WTC11 (cell line): ENCODE measurements at regions not wholly inside any gene's neighbourhood (a gene's known extent, or its start where the extent isn't known, plus 50 kb on each side); places are given as distances from the start of the nearest gene placed in this dataset.

Experiments
- ATAC-seq: fragments of 200-7000 bp; cut with Tn5 transposase; 2 replicates; pipeline ENCODE4 v1.10.0; 2021; ENCODE audit warnings: mild to moderate bottlenecking, moderate library complexity
- CTCF ChIA-PET: fragments of 300-600 bp; sonication (Branson Sonifier 250); formaldehyde crosslinking; loops from one replicate; lab custom pipeline; 2021; ENCODE audit warnings: antibody characterized with exemption; lab: Charles Lee
- POLR2A ChIA-PET: fragments of 350-600 bp; sonication (Branson Sonifier 250); formaldehyde crosslinking; loops from one replicate; lab custom pipeline; 2021; ENCODE audit warnings: antibody characterized with exemption; lab: Charles Lee
- DNase-seq: peaks from one replicate; pipeline ENCODE4 v3.0.0; 2021; ENCODE audit warnings: low spot score
- H3K27ac Mint-ChIP-seq: 2 replicates; pipeline ENCODE4 v1.8.0; 2021; ENCODE audit warnings: mixed read lengths
- H3K27me3 Mint-ChIP-seq: 2 replicates; pipeline ENCODE4 v1.8.0; 2021; ENCODE audit warnings: low read depth, mild to moderate bottlenecking, moderate library complexity, mixed read lengths
- H3K36me3 Mint-ChIP-seq: 2 replicates; pipeline ENCODE4 v1.8.0; 2021; ENCODE audit warnings: mixed read lengths
- H3K4me1 Mint-ChIP-seq: 2 replicates; pipeline ENCODE4 v1.8.0; 2022; ENCODE audit warnings: mixed read lengths
- H3K4me3 Mint-ChIP-seq: 2 replicates; pipeline ENCODE4 v1.8.0; 2021; ENCODE audit warnings: mild to moderate bottlenecking, moderate library complexity, mixed read lengths
- H3K9me3 Mint-ChIP-seq: 2 replicates; pipeline ENCODE4 v1.8.0; 2021; ENCODE audit warnings: mixed read lengths
- CBFB ChIP-seq: sonication (generic); formaldehyde crosslinking; IDR thresholded peaks from 2 replicates; pipeline ENCODE4 v1.8.1; 2022; ENCODE audit warnings: mild to moderate bottlenecking, low read depth, missing genetic modification reagents
- CDX4 ChIP-seq: fragments of 250-450 bp; sonication (Bioruptor Pico); IDR thresholded peaks from 2 replicates; pipeline ENCODE4 v1.9.0; 2021; ENCODE audit warnings: moderate library complexity, mild to moderate bottlenecking, inconsistent platforms, borderline replicate concordance
- CTCF ChIP-seq: fragments of 200-600 bp; IDR thresholded peaks from 2 replicates; pipeline ENCODE4 v1.8.0; 2022; ENCODE audit warnings: antibody characterized with exemption
- E2F1 ChIP-seq: sonication (generic); formaldehyde crosslinking; IDR thresholded peaks from 2 replicates; pipeline ENCODE4 v1.8.0; 2022; ENCODE audit warnings: mild to moderate bottlenecking, missing genetic modification reagents
- E2F5 ChIP-seq: sonication (generic); formaldehyde crosslinking; IDR thresholded peaks from 2 replicates; pipeline ENCODE4 v1.8.1; 2022; ENCODE audit warnings: mild to moderate bottlenecking, moderate library complexity, missing genetic modification reagents
- ERG ChIP-seq: fragments of 250-450 bp; sonication (Bioruptor Pico); IDR thresholded peaks from 2 replicates; pipeline ENCODE4 v1.8.0; 2021; ENCODE audit warnings: mild to moderate bottlenecking
- ESRRA ChIP-seq: sonication (generic); formaldehyde crosslinking; IDR thresholded peaks from 2 replicates; pipeline ENCODE4 v1.8.1; 2022; ENCODE audit warnings: mild to moderate bottlenecking, missing genetic modification reagents, borderline replicate concordance
- FOXJ3 ChIP-seq: sonication (generic); formaldehyde crosslinking; IDR thresholded peaks from 2 replicates; pipeline ENCODE4 v1.9.0; 2021; ENCODE audit warnings: missing genetic modification reagents, mild to moderate bottlenecking, borderline replicate concordance
- FOXK1 ChIP-seq: sonication (generic); formaldehyde crosslinking; IDR thresholded peaks from 2 replicates; pipeline ENCODE4 v1.8.0; 2022; ENCODE audit warnings: mild to moderate bottlenecking, moderate library complexity, missing genetic modification reagents
- GABPB1 ChIP-seq: sonication (generic); formaldehyde crosslinking; IDR thresholded peaks from 2 replicates; pipeline ENCODE4 v1.8.1; 2023; ENCODE audit warnings: mild to moderate bottlenecking, missing genetic modification reagents
- GRHL2 ChIP-seq: fragments of 250-450 bp; sonication (Bioruptor Pico); IDR thresholded peaks from 2 replicates; pipeline ENCODE4 v1.8.0; 2022; ENCODE audit warnings: mild to moderate bottlenecking, moderate library complexity; ENCODE audit not compliant: insufficient replicate concordance, severe bottlenecking
- GTF2I ChIP-seq: fragments of 250-450 bp; sonication (Bioruptor Pico); conservative IDR thresholded peaks from 2 replicates; pipeline ENCODE4 v1.4.0; 2021; ENCODE audit warnings: mild to moderate bottlenecking
- HMGA2 ChIP-seq: fragments of 250-450 bp; sonication (Bioruptor Pico); IDR thresholded peaks from 2 replicates; pipeline ENCODE4 v1.4.0; 2021; ENCODE audit warnings: mild to moderate bottlenecking, moderate library complexity
- JUN ChIP-seq: sonication (generic); formaldehyde crosslinking; IDR thresholded peaks from 2 replicates; pipeline ENCODE4 v1.8.0; 2023; ENCODE audit warnings: mild to moderate bottlenecking, missing genetic modification reagents
- KAT7 ChIP-seq: sonication (generic); formaldehyde crosslinking; IDR thresholded peaks from 2 replicates; pipeline ENCODE4 v1.8.1; 2023; ENCODE audit warnings: missing genetic modification reagents, mild to moderate bottlenecking, borderline replicate concordance
- NR3C1 ChIP-seq: sonication (generic); formaldehyde crosslinking; conservative IDR thresholded peaks from 2 replicates; pipeline ENCODE4 v1.8.1; 2023; ENCODE audit warnings: low read depth, mild to moderate bottlenecking, missing genetic modification reagents
- OVOL2 ChIP-seq: fragments of 250-450 bp; sonication (Bioruptor Pico); IDR thresholded peaks from 2 replicates; pipeline ENCODE4 v1.9.0; 2021; ENCODE audit warnings: mild to moderate bottlenecking, borderline replicate concordance
- RELA ChIP-seq: sonication (generic); formaldehyde crosslinking; IDR thresholded peaks from 2 replicates; pipeline ENCODE4 v1.8.1; 2022; ENCODE audit warnings: missing genetic modification reagents, mild to moderate bottlenecking, borderline replicate concordance
- RORB ChIP-seq: fragments of 250-450 bp; sonication (Bioruptor Pico); IDR thresholded peaks from 2 replicates; pipeline ENCODE4 v1.9.0; 2021; ENCODE audit warnings: mild to moderate bottlenecking
- SOX15 ChIP-seq: fragments of 250-450 bp; sonication (Bioruptor Pico); IDR thresholded peaks from 2 replicates; pipeline ENCODE4 v1.9.0; 2021; ENCODE audit warnings: mild to moderate bottlenecking
- TEAD4 ChIP-seq: sonication (generic); formaldehyde crosslinking; IDR thresholded peaks from 2 replicates; pipeline ENCODE4 v1.8.0; 2022; ENCODE audit warnings: mild to moderate bottlenecking, missing genetic modification reagents
- TP53 ChIP-seq: sonication (generic); formaldehyde crosslinking; IDR thresholded peaks from 2 replicates; pipeline ENCODE4 v1.8.1; 2023; ENCODE audit warnings: mild to moderate bottlenecking, missing genetic modification reagents
- USF1 ChIP-seq: sonication (generic); formaldehyde crosslinking; IDR thresholded peaks from 2 replicates; pipeline ENCODE4 v1.8.0; 2022; ENCODE audit warnings: mild to moderate bottlenecking, missing genetic modification reagents
- ZNF423 ChIP-seq: fragments of 250-450 bp; sonication (Bioruptor Pico); IDR thresholded peaks from 2 replicates; pipeline ENCODE4 v2.1.2; 2022; ENCODE audit warnings: mild to moderate bottlenecking, moderate library complexity
- ZNF532 ChIP-seq: fragments of 250-450 bp; sonication (Bioruptor Pico); IDR thresholded peaks from 2 replicates; pipeline ENCODE4 v1.9.0; 2021; ENCODE audit warnings: mild to moderate bottlenecking, borderline replicate concordance

- TF ChIP-seq RELA (CRISPR knock-in tag): no peak
- no peak for TF ChIP-seq FOXJ3 (CRISPR knock-in tag)
- TF ChIP-seq TEAD4: no peak
- TF ChIP-seq ESRRA (CRISPR knock-in tag): no peak
- TF ChIP-seq ZNF532 (CRISPR knock-in tag): no peak
- TF ChIP-seq CTCF: no peak
- TF ChIP-seq OVOL2 (CRISPR knock-in tag): no peak
- TF ChIP-seq HMGA2 (CRISPR knock-in tag): no peak
- TF ChIP-seq GTF2I (CRISPR knock-in tag): no peak
- TF ChIP-seq CDX4 (CRISPR knock-in tag): no peak
Measured at GRCh38 chr4:62849696-62850095, 1559.6 kb downstream of the TECRL start (continued).

- no peak for DNase-seq
- Mint-ChIP-seq H3K4me1 (no peaks in the 10 kb centered on the region), H3K4me3 (no peak overlapping the region), H3K9me3 (peaks cover 29% of the 10 kb centered on the region), H3K27ac (no peak overlapping the region), H3K27me3 (no peaks in the 10 kb centered on the region), H3K36me3 (peaks cover 2% of the 10 kb centered on the region; the same call in 1 of the 2 replicates)
- POLR2A ChIA-PET: no interaction called here
- no peak for TF ChIP-seq RORB (CRISPR knock-in tag)
- TF ChIP-seq FOXK1: no peak
- no peak for TF ChIP-seq CBFB (CRISPR knock-in tag)
- no peak for TF ChIP-seq TEAD4
- no peak for TF ChIP-seq GRHL2 (CRISPR knock-in tag)
- no peak for TF ChIP-seq ZNF423 (CRISPR knock-in tag)
- no peak for TF ChIP-seq GABPB1 (CRISPR knock-in tag)
- no peak for TF ChIP-seq KAT7 (CRISPR knock-in tag)
- TF ChIP-seq E2F1 (CRISPR knock-in tag): no peak
- TF ChIP-seq TP53 (CRISPR knock-in tag): no peak
- no peak for TF ChIP-seq E2F5 (CRISPR knock-in tag)
- TF ChIP-seq ERG (CRISPR knock-in tag): no peak
- no peak for TF ChIP-seq USF1 (CRISPR knock-in tag)
- no peak for TF ChIP-seq JUN (CRISPR knock-in tag)
- no peak for TF ChIP-seq SOX15 (CRISPR knock-in tag)
- TF ChIP-seq GTF2I (CRISPR knock-in tag): no peak
- no peak for TF ChIP-seq NR3C1 (CRISPR knock-in tag)
- CTCF ChIA-PET: no interaction called here
- no peak for ATAC-seq
Measured at GRCh38 chr4:62835631-62836030, 1573.6 kb downstream of the TECRL start.
